GM21576 (cell line): ENCODE measurements at regions not wholly inside any gene's neighbourhood (a gene's known extent, or its start where the extent isn't known, plus 50 kb on each side); places are given as distances from the start of the nearest gene placed in this dataset.
"Not testable (repeated sequence)": the region's sequence is repeated elsewhere in the genome, so short reads cannot be mapped to it uniquely, and the experiment has no call there.

Experiments used
- ATAC-seq: cut with Tn5 transposase; IDR thresholded peaks from one replicate; pipeline ENCODE4 v1.9.1; 2021; ENCODE audit warnings: mild to moderate bottlenecking, moderate library complexity; ENCODE audit not compliant: unreplicated experiment

DNA sequence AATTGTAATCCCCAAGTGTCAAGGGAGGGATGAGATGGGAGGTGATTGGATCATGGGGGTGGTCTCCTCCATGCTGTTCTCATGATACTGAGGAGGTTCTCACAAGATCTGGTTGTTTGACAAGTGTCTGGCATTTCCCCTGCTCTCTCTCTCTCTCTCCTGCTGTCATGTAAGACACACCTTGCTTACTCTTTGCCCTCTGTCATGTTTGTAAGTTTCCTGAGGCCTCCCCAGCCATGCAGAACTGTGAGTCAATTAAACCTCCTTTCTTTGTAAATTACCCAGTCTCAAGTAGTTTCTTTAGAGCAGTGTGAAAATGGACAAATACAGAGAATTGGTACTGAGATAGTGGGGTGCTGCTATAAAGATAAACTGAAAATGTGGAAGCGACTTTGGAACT, 207.9 kb downstream of the HINT1 start:
- ATAC-seq, result no peak

DNA sequence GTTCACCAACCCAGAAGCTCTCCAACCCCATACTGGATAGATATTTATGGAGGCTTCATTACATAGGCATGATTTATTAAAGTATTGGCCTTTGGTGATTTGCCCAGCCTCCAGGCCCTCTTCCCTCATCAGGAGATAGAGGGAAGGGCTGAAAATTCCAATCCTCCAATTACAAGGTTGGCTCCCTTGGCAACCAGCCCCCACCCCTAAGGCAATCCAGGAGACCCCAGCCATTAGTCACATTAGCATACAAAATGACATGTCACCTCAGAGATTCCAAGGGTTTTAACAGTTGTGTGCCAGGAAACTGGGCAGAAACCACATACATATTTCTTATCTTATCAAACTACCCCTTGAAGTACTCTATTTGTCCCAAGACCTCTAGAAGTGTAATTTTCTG, 210.0 kb downstream of the HINT1 start:
- ATAC-seq, result no peak

DNA sequence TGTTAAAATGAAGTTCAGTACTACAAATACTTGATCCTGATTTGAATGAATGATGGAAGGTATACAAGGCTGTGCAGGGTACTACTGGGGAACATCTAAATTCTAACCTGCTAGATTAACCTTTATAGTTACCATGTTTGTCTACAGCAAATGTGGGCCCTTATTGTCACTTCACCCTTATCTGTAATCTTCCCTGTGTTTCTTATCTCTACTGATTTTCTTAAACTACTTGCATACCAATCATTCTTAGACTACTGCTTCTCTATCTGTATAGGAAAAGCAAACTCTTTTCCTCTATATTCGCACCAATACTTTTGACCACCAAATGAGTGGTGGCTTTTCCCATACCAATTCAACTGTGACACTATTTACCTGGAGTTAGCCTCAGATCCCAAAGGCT, 210.7 kb downstream of the HINT1 start:
- ATAC-seq, result no peak

DNA sequence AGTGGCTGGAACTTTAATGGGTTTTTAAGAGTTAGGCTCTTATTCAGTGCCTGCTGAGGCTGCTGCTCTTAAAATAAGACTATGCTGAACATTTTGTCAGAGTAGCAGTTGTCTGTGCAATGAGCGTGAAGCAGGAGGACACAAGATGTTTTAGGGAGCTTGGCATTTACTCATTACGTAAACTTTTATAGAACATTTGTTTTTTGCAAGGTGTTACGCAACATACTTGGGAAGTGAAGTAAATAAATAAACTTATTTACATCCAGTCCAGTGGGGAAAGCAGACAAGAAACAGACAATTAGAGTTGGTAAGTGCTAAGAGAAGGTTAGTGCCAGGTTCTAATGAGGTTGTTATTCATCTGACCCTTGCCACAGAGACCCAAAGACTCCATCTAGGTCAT, 226.0 kb downstream of the HINT1 start:
- ATAC-seq, result no peak

DNA sequence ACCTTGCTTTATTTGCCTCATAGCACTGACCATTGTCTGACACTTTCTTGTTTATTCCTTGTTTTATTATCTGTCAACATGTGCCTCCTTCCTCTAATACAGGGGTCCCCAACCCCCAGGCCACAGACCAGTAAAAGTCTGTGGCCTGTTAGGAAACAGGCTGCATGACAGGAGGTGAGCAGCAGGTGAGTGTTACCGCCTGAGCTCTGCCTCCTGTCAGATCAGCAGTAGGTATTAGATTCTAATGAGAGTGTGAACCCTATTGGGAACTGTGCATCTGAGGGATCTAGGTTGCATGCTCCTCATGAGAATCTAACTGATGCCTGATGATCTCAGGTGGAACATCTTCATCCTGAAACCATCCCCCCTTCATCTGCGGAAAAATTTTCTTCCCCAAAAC, 228.0 kb downstream of the HINT1 start:
- ATAC-seq, result no peak

DNA sequence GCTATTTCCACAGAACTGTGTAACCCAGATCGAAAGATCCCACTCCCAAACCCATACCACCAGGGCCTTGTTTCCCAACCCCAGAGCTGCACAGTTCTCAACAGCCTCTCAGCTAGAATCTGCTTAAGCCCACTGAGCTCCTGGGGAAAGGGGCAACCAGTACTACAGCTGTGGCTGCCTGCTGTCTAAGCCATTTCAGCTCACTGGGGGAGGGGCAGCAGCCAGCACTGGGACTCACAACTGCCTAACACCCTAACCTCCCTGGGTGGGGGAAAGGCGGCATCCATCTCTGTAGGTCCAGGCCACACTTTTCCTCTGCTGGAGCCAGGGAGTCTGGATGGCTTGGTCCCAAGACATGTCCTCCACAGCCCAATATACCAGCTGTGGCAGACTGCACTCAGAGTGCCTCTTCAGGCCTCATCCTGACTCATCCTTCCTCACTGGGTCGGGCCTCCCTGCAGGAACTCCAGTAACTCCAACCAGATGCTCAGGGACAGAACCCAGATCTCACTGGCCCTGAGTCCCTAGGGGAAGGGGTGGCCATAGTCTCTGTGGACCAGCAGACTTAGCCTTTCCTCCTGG, 241.4 kb downstream of the HINT1 start:
- no peak for ATAC-seq

DNA sequence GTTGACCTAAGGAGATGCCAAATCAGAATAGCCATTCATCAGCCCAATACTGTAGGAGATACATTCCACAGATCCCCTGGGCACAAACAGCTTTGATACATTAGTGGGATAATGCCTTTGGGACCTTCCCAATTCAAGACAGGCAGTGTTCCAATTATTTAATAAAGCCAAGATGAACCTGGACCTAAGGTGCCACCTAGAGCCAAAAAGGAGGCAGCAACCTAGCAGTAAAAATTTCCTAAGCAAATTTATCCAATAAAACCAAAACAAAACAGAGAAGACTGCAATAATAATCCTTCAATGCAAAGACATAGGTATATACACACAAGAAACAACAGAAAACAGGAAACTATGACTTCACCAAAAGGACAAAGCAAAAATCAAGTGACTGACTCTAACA, 253.0 kb downstream of the HINT1 start:
- ATAC-seq, result no peak

DNA sequence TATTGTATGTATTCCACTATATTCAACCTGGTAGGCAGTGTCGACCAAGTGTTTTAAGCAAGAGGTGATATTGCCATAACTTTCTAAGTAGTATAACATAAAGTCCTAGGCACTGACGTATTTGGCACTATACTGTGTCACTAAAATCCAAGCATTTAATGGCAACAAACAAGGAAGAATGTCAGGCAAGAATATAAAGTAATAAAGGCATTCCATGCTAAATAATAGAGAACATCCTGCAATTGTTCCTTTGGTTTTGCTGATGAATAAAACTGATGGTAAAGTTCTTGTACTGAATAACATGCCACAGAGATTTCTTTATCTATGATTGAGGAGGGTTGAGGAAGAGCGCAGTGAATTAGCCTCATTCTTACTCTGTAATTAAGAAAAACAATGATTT, 256.9 kb downstream of the HINT1 start:
- no peak for ATAC-seq

DNA sequence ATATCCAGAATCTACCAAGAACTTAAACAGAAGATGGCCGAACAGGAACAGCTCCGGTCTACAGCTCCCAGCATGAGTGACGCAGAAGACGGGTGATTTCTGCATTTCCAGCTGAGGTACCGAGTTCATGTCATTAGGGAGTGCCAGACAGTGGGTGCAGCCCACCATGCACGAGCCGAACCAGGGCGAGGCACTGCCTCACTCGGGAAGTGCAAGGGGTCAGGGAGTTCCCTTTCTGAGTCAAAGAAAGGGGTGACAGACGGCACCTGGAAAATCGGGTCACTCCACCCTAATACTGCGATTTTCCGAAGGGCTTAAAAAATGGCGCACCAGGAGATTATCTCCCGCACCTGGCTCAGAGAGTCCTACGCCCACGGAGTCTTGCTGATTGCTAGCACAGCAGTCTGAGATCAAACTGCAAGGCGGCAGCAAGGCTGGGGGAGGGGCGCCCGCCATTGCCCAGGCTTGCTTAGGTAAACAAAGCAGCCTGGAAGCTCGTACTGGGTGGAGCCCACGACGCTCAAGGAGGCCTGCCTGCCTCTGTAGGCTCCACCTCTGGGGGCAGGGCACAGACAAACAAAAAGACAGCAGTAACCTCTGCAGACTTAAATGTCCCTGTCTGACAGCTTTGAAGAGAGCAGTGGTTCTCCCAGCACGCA, 267.4 kb downstream of the HINT1 start:
- ATAC-seq, result not testable (repeated sequence)

DNA sequence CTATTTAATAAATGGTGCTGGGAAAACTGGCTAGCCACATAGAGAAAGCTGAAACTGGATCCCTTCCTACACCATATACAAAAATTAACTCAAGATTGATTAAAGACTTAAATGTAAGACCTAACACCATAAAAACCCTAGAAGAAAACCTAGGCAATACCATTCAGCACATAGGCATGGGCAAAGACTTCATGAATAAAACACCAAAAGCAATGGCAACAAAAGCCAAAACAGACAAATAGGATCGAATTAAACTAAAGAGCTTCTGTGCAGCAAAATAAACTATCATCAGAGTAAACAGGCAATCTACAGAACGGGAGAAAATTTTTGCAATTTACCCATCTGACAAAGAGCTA, 267.9 kb downstream of the HINT1 start:
- ATAC-seq, result not testable (repeated sequence)

DNA sequence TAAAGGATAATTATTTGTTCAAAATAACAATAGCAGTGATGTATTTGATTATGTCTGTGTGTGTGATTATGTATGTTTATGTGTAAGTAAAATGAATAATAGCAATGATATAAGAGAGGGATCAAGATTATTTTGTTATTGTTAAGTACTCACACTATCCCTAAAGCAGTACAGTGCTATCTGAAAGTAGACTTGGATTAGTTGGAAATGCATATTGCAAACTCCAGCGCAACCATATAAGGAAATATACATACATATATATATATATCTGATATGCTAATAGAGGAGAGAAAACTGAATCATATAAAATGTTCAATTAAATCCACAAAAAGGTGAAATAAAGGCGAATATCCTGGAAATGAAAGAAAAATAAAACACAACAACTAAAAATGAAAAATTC, 268.4 kb downstream of the HINT1 start:
- ATAC-seq, result no peak

DNA sequence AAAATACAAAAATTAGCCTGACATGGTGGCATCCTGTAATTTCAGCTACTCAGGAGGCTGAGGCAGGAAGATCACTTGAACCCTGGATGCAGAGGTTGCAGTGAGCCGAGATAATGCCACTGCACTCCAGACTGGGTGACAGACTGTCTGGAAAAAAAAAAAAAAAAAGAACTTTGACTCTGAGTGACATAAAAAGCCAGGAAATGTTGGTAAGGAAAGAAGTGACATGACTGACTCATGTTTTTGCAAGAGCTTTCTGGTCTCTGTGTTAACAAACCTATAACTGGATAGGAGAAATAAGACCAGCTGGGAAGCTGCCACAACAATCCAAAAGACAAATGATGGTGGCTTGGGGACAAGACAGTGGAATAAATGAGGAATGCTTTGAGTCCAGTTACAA, 272.1 kb downstream of the HINT1 start:
- no peak for ATAC-seq

DNA sequence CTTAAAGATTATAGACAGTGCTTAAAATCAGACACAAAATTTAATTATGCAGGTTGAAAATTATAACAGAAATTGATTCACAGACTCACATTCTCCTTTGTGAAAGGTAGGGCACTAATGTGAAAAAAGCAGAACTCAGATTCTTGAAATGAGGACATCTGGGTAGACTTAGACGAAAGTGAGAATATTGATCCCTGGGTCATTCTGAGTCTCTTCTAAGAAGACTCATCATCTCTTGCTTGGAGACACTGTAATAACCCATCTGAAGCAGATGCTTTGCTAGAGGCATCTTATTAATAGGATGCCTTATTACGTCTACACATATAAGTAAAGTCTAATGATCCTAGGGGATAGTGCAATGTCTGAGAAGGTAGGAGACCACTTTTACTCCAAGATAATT, 274.4 kb downstream of the HINT1 start:
- no peak for ATAC-seq

DNA sequence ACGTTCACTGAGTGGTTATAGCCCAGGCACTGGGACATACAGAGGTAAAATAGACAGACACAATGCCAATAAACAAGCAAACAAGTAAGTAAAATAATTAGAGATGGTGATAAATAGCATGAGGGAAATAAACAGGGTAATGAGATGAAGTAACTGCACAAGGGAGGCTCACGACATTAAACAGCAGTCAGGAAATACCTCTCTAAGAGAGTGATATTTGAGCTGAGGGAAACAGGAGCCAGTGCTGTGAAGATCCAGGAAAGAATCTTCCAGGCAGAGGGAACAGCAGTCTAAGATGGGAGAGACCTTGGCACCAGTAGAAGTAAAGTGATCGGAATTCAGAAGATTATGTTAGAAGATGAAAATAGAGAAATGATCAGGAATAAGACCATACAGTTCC, 279.4 kb downstream of the HINT1 start:
- ATAC-seq, result no peak

DNA sequence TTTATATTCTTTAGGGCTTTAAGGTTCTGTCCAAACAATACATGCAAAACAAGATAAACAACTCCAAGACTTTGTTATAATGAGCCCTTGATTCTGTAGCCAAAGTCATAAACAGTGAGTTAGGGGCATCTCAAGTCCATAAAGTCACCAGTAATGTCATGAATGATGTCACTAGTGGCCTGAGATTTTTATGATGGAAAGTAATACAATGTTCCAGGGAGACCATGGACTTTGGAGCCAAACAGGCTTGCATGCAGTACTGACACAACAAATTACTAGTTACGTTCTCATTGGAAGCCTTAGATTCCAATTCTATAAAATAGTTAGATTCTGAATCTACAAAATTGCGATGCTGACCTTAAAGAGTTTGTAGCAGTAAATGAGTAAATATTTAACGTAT, 280.0 kb downstream of the HINT1 start:
- ATAC-seq, result no peak

DNA sequence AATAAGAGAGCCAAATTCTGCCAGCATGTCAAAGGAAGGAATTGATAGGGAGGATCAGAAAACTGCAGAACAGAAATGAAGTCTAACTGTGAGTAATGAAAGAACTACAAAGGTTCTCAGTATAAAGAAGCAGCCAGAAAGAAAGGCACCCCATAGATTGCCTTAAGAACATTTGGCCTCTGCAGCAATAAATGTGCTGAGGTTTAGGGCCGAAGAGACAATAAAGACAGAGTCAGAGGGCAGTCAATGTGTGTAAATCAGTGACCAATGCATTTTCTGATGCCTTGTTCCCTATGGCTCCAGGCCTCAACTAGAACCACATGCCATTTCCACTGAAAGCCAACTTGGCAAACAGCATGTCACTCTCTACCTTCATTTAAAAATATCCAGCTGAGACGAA, 281.0 kb downstream of the HINT1 start:
- no peak for ATAC-seq

DNA sequence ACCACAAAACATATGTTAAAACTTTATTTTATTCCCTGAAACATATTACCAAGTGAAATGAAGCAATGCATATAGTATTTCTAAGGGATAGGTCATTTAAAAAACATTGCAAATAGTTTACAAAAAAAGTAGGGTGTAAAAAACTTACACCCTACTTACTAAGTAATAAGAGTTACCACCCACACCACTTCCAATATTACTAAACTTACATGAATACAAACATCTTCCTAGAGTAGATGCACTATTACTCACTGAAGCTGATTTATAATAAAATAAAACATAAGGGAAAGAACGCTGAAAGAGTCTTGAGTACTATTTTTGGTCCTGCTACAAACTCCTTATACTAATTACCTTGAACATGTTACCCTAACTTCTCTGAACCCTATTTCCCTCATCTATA, 289.4 kb downstream of the HINT1 start:
- ATAC-seq, result no peak

DNA sequence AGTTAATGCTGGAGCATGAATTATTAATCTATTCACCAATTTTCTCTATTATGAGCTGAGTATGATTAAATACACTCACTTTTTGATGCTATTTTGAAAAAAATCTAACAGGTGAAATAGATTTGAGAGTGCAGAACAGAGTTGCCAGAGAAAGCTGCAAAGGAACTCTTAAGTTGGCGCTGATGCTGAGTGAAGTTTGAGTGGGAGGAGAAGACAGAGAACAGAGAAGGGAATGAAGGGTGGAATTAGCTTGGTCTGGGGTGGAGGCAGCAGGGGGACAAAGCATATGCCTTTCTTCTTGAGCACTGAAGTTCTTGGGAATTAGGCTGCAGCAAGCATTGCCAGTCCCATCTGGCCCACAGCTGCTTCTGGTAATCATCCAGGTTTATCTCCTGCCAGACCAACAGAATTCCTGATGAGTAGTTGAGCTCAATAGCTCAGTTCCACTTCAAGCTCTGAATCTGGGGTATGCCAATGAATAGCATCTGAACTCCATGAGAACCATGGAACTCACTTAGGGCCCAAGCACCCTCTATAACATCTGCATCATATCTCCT, 290.1 kb downstream of the HINT1 start:
- ATAC-seq, result no peak

DNA sequence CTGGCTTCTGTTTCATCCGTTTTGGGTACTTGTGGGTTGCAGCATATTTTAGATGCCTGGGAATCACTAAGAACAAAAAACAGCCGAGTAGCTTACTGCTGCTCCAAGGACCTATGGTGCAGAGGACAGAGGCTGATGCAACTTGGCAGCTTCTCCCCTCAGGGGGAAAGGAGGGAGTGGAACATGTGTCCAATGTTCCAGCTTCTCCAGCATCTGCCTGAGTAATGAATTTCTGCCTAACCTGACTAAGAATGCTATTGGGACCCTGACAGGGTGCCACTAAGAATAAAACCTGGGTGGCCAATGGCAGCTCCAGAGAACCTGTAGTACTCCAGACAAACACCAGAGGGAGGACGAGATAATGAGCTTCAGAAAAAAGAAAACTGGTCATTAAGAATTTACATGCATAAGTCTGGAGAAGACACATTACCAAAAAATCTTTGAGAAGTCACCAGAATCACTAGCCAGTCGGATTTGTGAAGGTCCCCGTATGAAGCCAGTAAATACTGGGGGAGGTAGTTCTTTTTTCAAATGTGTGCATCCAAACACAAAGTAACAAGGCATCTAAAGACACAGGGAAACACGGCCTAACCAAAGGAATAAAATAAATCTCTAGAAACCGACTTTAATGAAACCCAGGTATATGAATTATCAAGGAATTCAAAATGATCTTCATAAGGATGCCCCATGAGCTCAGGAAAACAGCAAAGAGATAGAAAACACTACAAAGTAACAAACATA, 293.5 kb downstream of the HINT1 start:
- peak; percentile 76 for ATAC-seq

DNA sequence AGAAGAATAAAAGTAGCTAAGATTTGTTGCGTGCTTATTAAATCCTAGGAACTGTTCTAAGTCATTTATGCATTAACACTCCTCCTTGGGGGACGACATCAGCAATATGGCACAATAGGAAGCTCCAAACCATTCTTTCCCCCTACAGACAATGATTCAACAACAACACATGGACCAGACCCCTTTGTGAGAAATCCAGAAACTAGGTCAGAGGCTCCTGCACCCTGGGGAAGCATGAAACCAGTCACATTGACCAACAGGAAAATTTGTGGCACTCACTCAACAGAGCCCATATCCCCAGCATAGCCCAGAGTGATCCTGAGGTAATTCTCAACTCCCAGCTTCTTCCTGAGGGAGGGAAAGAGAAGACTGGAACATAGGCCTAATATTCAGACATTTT, 294.4 kb downstream of the HINT1 start:
- ATAC-seq, result no peak

DNA sequence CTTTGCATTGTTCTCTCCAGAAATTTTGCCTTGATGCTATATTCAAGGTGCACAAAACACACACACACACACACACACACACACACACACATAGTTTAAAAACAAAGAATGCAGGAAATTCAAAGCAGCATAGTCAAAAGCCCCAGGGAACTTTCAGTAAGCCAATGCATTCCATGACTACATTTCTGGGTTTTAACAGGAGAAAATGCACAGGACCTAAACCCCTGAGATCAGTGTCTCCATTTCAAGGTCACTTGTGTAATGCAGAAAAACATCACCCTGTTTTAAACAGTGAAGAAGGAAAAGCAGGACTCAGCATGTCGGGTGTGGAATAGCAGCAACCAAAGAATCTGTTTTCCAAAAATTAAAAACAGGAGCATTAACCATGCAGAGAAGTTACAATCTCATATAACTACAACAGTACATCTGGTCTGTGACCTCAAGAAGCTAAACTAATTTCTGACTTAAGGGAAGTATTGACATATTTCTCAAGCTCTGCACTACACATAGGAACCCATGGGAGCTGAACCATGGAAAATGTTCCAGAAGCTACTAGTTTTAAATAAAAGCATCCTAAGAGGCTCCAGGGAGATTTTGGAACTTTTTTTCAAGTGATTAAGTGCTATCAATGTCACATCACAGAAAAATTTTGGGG, 296.7 kb downstream of the HINT1 start:
- ATAC-seq, result no peak
